HUES48 (cell line): ENCODE measurements at regions not wholly inside any gene's neighbourhood (a gene's known extent, or its start where the extent isn't known, plus 50 kb on each side); places are given as distances from the start of the nearest gene placed in this dataset.

Experiments used
- H3K27ac ChIP-seq: one replicate; pipeline ENCODE4 v1.7.0; 2013; ENCODE audit warnings: low read depth, low read length, inconsistent platforms
- H3K27me3 ChIP-seq: 2 replicates; pipeline ENCODE4 v1.6.1; 2013; ENCODE audit warnings: mild to moderate bottlenecking, low read length; ENCODE audit not compliant: control insufficient read depth, insufficient read depth
- H3K36me3 ChIP-seq: 2 replicates; pipeline ENCODE4 v1.6.1; 2013; ENCODE audit warnings: low read length; ENCODE audit not compliant: control insufficient read depth, insufficient read depth
- H3K4me1 ChIP-seq: 2 replicates; pipeline ENCODE4 v1.6.1; 2013; ENCODE audit warnings: mild to moderate bottlenecking, low read length; ENCODE audit not compliant: control insufficient read depth, insufficient read depth
- H3K4me3 ChIP-seq: 2 replicates; pipeline ENCODE4 v1.5.1; 2013; ENCODE audit warnings: mild to moderate bottlenecking, low read depth, low read length
- H3K9ac ChIP-seq: 2 replicates; pipeline ENCODE4 v1.6.1; 2013; ENCODE audit warnings: mild to moderate bottlenecking, low read depth, low read length, moderate library complexity
- H3K9me3 ChIP-seq: 2 replicates; pipeline ENCODE4 v1.6.1; 2013; ENCODE audit warnings: low read length; ENCODE audit not compliant: control insufficient read depth, insufficient read depth

GRCh38 chr4:176939445-176939844 is 146.7 kb upstream of the VEGFC start:
- H3K4me3 ChIP-seq, result no peak overlapping the region
- no peak overlapping the region for H3K27ac ChIP-seq
- H3K4me1 ChIP-seq, result no peaks in the 10 kb centered on the region
- H3K9me3 ChIP-seq, result no peaks in the 10 kb centered on the region
- no peaks in the 10 kb centered on the region for H3K36me3 ChIP-seq
- no peak overlapping the region for H3K9ac ChIP-seq
- H3K27me3 ChIP-seq, result no peaks in the 10 kb centered on the region

GRCh38 chr4:176945334-176945733 is 152.6 kb upstream of the VEGFC start:
- Histone ChIP-seq H3K27ac (no peak overlapping the region), H3K27me3 (no peaks in the 10 kb centered on the region), H3K4me3 (no peak overlapping the region), H3K9ac (no peak overlapping the region), H3K9me3 (no peaks in the 10 kb centered on the region), H3K36me3 (no peaks in the 10 kb centered on the region), H3K4me1 (no peaks in the 10 kb centered on the region)

- Histone ChIP-seq H3K27ac (no peak overlapping the region), H3K9ac (no peak overlapping the region), H3K4me1 (no peaks in the 10 kb centered on the region), H3K4me3 (no peak overlapping the region), H3K36me3 (no peaks in the 10 kb centered on the region), H3K9me3 (no peaks in the 10 kb centered on the region), H3K27me3 (no peaks in the 10 kb centered on the region)
These were observed 156.3 kb upstream of the VEGFC start for GRCh38 chr4:176949029-176949428.

- Histone ChIP-seq H3K36me3 (no peaks in the 10 kb centered on the region), H3K9me3 (peaks cover 7% of the 10 kb centered on the region), H3K9ac (no peak overlapping the region), H3K27me3 (no peaks in the 10 kb centered on the region), H3K4me1 (peaks cover 5% of the 10 kb centered on the region; the same call in 1 of the 2 replicates), H3K4me3 (no peak overlapping the region), H3K27ac (no peak overlapping the region)
These were observed 160.3 kb upstream of the VEGFC start for GRCh38 chr4:176953021-176953420.

GRCh38 chr4:176957353-176958118 is 164.8 kb upstream of the VEGFC start:
- Histone ChIP-seq H3K27ac (no peak overlapping the region), H3K36me3 (no peaks in the 10 kb centered on the region), H3K4me1 (peaks cover 5% of the 10 kb centered on the region; the same call in 1 of the 2 replicates), H3K9ac (no peak overlapping the region), H3K27me3 (no peaks in the 10 kb centered on the region), H3K4me3 (no peak overlapping the region), H3K9me3 (peaks cover 7% of the 10 kb centered on the region)

- no peaks in the 10 kb centered on the region for H3K36me3 ChIP-seq
- peaks cover 7% of the 10 kb centered on the region for H3K9me3 ChIP-seq
- H3K4me3 ChIP-seq, result no peak overlapping the region
- peaks cover 5% of the 10 kb centered on the region; the same call in 1 of the 2 replicates for H3K4me1 ChIP-seq
- no peak overlapping the region for H3K27ac ChIP-seq
- H3K27me3 ChIP-seq, result no peaks in the 10 kb centered on the region
- H3K9ac ChIP-seq, result no peak overlapping the region
These were observed 167.3 kb upstream of the VEGFC start for GRCh38 chr4:176959980-176960379.

GRCh38 chr4:176963121-176963520 is 170.4 kb upstream of the VEGFC start:
- H3K4me1 ChIP-seq, result no peaks in the 10 kb centered on the region
- no peaks in the 10 kb centered on the region for H3K36me3 ChIP-seq
- no peaks in the 10 kb centered on the region for H3K27me3 ChIP-seq
- H3K9me3 ChIP-seq, result no peaks in the 10 kb centered on the region
- H3K27ac ChIP-seq, result no peak overlapping the region
- H3K9ac ChIP-seq, result no peak overlapping the region
- no peak overlapping the region for H3K4me3 ChIP-seq

- Histone ChIP-seq H3K36me3 (no peaks in the 10 kb centered on the region), H3K27ac (no peak overlapping the region), H3K9ac (no peak overlapping the region), H3K4me1 (no peaks in the 10 kb centered on the region), H3K4me3 (no peak overlapping the region), H3K9me3 (no peaks in the 10 kb centered on the region), H3K27me3 (no peaks in the 10 kb centered on the region)
These were observed 171.5 kb upstream of the VEGFC start for GRCh38 chr4:176964116-176964691.

- Histone ChIP-seq H3K4me1 (no peaks in the 10 kb centered on the region), H3K9me3 (no peaks in the 10 kb centered on the region), H3K36me3 (no peaks in the 10 kb centered on the region), H3K27ac (no peak overlapping the region), H3K9ac (no peak overlapping the region), H3K4me3 (no peak overlapping the region), H3K27me3 (no peaks in the 10 kb centered on the region)
These were observed 174.9 kb upstream of the VEGFC start for GRCh38 chr4:176967586-176967985.

- Histone ChIP-seq H3K27ac (no peak overlapping the region), H3K27me3 (no peaks in the 10 kb centered on the region)
These were observed 175.4 kb upstream of the VEGFC start for GRCh38 chr4:176968094-176968493.

GRCh38 chr4:176969011-176969410 is 176.3 kb upstream of the VEGFC start:
- Histone ChIP-seq H3K9ac (no peak overlapping the region), H3K4me1 (no peaks in the 10 kb centered on the region), H3K9me3 (no peaks in the 10 kb centered on the region), H3K36me3 (no peaks in the 10 kb centered on the region), H3K27me3 (no peaks in the 10 kb centered on the region), H3K27ac (no peak overlapping the region), H3K4me3 (no peak overlapping the region)

More at GRCh38 chr4:176968094-176968493, 175.4 kb upstream of the VEGFC start:
- no peaks in the 10 kb centered on the region for H3K36me3 ChIP-seq
- H3K9me3 ChIP-seq, result no peaks in the 10 kb centered on the region
- no peak overlapping the region for H3K9ac ChIP-seq
- H3K4me3 ChIP-seq, result no peak overlapping the region
- H3K4me1 ChIP-seq, result no peaks in the 10 kb centered on the region
